ENCODE measurements at regions not wholly inside any gene's neighbourhood (a gene's known extent, or its start where the extent isn't known, plus 50 kb on each side); places are given as distances from the start of the nearest gene placed in this dataset.

GRCh38 chr6:155791891-155792290 lies 336.3 kb upstream of the NOX3 start:
- Histone ChIP-seq H3K18ac (ENCODE audit: low read depth, low read length) (no peak overlapping the region), H4K5ac (ENCODE audit: low read depth, low read length) (no peak overlapping the region), H3K4me1 (ENCODE audit: control insufficient read depth, insufficient read depth, low read length) (no peaks in the 10 kb centered on the region; the same call in 1 of the 2 replicates), H3K36me3 (ENCODE audit: control insufficient read depth, insufficient read depth, low read length) (no peaks in the 10 kb centered on the region), H2BK20ac (ENCODE audit: low read depth, low read length) (no peak overlapping the region), H3K27ac (ENCODE audit: insufficient read depth, low read length) (no peak overlapping the region), H3K56ac (ENCODE audit: extremely low read depth, insufficient read depth, low read length) (no peak overlapping the region), H3K4me3 (ENCODE audit: insufficient read depth, low read depth, low read length) (no peak overlapping the region), H3K9ac (ENCODE audit: low read depth, low read length) (no peak overlapping the region), H4K20me1 (ENCODE audit: insufficient read depth, low read length) (no peaks in the 10 kb centered on the region), H2BK120ac (ENCODE audit: low read depth, low read length) (no peak overlapping the region), H2BK15ac (ENCODE audit: low read depth, low read length) (no peak overlapping the region), H4K8ac (ENCODE audit: low read depth in 2 of 2, low read length in 2 of 2) (no peak overlapping the region), H3K9me3 (ENCODE audit: control insufficient read depth, insufficient read depth, low read length) (peaks cover 4% of the 10 kb centered on the region), H3K23ac (ENCODE audit: low read depth, low read length) (no peak overlapping the region), H2AK5ac (ENCODE audit: low read depth, low read length) (no peak overlapping the region), H3K4me2 (ENCODE audit: low read depth, low read length) (no peak overlapping the region), H3K9me1 (ENCODE audit: insufficient read depth, low read length) (no peaks in the 10 kb centered on the region), H3K14ac (replicated peaks; ENCODE audit: low read depth, low read length) (no peak overlapping the region), H2BK5ac (ENCODE audit: low read depth, low read length, poor library complexity, severe bottlenecking) (no peak overlapping the region), H2AK9ac (replicated peaks; ENCODE audit: low read depth, low read length, poor library complexity) (no peak overlapping the region), H3K27me3 (ENCODE audit: control insufficient read depth, insufficient read depth, low read length) (no peaks in the 10 kb centered on the region), H3K79me1 (ENCODE audit: low read depth in 1 of 2, low read length in 2 of 2) (no peaks in the 10 kb centered on the region), H2AFZ (replicated peaks; ENCODE audit: low read length, poor library complexity) (no peak overlapping the region), H3K4ac (ENCODE audit: low read depth, low read length) (no peak overlapping the region), H4K91ac (ENCODE audit: insufficient read depth, low read depth, low read length) (no peak overlapping the region)
- intact Hi-C loops (cut with micrococcal nuclease) = no loop called here
- DNase-seq (no peak), ATAC-seq (ENCODE audit: low read depth) (no peak)
- ChIA-PET CTCF (no interaction called here), POLR2A (ENCODE audit: unreplicated experiment) (interaction anchor here (0.6 kb wide), 1 partner anchor 201 kb away, joined by 3 read pairs; no protein-coding TSS in a partner anchor)
- dilution Hi-C loops (cut with HindIII; ENCODE audit: low sequenced_read_pairs, unreplicated experiment) = no loop called here
- BruUV-seq (replicated peaks) = no TSS peak
- WGBS, 2 experiments (ENCODE audit: extremely low coverage in 2 of 2, insufficient read length in 1 of 2) = no CpG with 5 or more reads among the region's 4 CpGs
- no peak for TF ChIP-seq RFX5 (IDR thresholded peaks at IDR 0.05; ENCODE audit: low read depth, low read length)
- no peak for TF ChIP-seq FOS (IDR thresholded peaks at IDR 0.05; ENCODE audit: low read depth, low read length)
- TF ChIP-seq CTCF (conservative IDR thresholded peaks at IDR 0.05; ENCODE audit: low read depth, low read length) = no peak
- TF ChIP-seq MAZ (IDR thresholded peaks at IDR 0.05; ENCODE audit: borderline replicate concordance, low read depth, low read length) = no peak
- TF ChIP-seq, protein P1, sequence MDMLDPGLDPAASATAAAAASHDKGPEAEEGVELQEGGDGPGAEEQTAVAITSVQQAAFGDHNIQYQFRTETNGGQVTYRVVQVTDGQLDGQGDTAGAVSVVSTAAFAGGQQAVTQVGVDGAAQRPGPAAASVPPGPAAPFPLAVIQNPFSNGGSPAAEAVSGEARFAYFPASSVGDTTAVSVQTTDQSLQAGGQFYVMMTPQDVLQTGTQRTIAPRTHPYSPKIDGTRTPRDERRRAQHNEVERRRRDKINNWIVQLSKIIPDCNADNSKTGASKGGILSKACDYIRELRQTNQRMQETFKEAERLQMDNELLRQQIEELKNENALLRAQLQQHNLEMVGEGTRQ (IDR thresholded peaks at IDR 0.05; ENCODE audit: low read depth, low read length) = no peak
- no peak for TF ChIP-seq MAFK (IDR thresholded peaks at IDR 0.05; ENCODE audit: low read depth, low read length)
- TF ChIP-seq POLR2A (IDR thresholded peaks at IDR 0.05; ENCODE audit: low read depth, low read length) = no peak
- TF ChIP-seq ELK1 (IDR thresholded peaks at IDR 0.05; ENCODE audit: borderline replicate concordance, low read depth, low read length) = no peak
- TF ChIP-seq SMC3 (IDR thresholded peaks at IDR 0.05; ENCODE audit: low read depth, low read length) = no peak
- TF ChIP-seq CHD1 (IDR thresholded peaks at IDR 0.05; ENCODE audit: low read depth, low read length) = no peak
- TF ChIP-seq RCOR1 (IDR thresholded peaks at IDR 0.05; ENCODE audit: insufficient replicate concordance, low read length) = no peak
- no peak for TF ChIP-seq NFE2L2 (IDR thresholded peaks at IDR 0.05; ENCODE audit: low read depth, low read length)
- no peak for TF ChIP-seq RAD21 (IDR thresholded peaks at IDR 0.05; ENCODE audit: low read length)
- in situ Hi-C loops (cut with MboI; ENCODE audit: low sequenced_read_pairs) = no loop called here
